ENCODE measurements at regions not wholly inside any gene's neighbourhood (a gene's known extent, or its start where the extent isn't known, plus 50 kb on each side); places are given as distances from the start of the nearest gene placed in this dataset.

DNA sequence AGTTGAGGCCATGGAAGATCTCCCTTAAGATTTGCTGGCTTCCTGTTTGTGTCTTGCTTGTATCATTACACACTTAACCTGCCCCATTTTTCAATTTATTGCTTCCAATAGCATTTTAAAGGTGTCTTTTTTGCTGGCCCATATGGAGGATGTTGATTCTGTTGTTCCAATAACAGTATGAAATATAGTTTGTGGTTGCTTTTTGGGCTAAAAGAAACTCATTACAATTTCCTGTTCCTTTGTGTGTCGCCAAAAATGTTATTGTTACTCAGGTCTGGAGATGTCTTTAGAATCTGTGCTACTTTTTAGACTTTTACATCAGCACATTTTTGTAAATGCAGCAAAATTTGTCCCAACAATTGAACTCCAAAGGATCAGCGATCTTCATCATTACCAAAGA lies 234.0 kb upstream of the ITGA4 start:
- no peak for TF ChIP-seq CTCF (IDR thresholded peaks at IDR 0.05; ENCODE audit: borderline replicate concordance, insufficient read depth, low read depth, low read length)
- H3K4me3 ChIP-seq (ENCODE audit: low read depth, low read length): no peak overlapping the region

DNA sequence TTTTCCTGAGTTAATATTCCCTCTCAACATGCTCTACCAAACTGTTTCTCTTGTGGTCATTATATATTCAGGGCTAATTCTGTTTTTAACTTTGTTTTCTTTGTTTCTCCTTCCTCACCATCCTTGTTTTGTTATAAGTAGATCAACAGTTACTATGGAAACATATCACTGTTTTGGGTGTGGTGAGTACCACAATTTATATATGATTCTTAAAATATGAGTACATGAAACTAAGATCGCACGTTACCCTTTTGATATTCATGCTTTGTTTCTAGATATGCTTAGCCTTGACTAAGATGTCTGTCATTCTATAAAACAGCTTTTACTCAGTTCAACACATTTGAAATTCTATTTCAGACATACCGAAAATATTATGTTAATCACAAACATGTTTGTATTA lies 232.3 kb upstream of the ITGA4 start:
- no peak for TF ChIP-seq CTCF (IDR thresholded peaks at IDR 0.05; ENCODE audit: borderline replicate concordance, insufficient read depth, low read depth, low read length)
- no peak overlapping the region for H3K4me3 ChIP-seq (ENCODE audit: low read depth, low read length)

DNA sequence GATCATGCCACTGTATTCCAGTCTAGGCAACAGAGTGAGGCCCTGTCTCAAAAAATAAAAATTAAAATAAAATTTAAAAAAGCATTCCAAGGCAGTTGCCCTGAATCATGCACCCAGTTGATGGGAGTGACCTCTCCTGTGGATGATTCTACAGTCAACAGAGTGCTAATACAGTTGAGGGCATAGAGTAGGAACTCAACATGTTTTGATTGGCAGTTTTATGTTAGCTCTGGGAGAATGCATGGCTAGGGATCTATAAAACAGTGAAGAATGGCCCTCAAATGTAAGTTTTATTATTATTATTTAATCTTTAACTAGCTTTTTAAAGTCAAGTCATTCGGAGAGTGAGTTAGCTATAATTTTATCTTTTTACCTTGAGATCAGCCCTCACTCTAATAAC lies 228.5 kb upstream of the ITGA4 start:
- no peak for TF ChIP-seq CTCF (IDR thresholded peaks at IDR 0.05; ENCODE audit: borderline replicate concordance, insufficient read depth, low read depth, low read length)
- no peak overlapping the region for H3K4me3 ChIP-seq (ENCODE audit: low read depth, low read length)

GRCh38 chr2:181231151-181231550 lies 226.0 kb upstream of the ITGA4 start:
- TF ChIP-seq CTCF (IDR thresholded peaks at IDR 0.05; ENCODE audit: borderline replicate concordance, insufficient read depth, low read depth, low read length): no peak
- H3K4me3 ChIP-seq (ENCODE audit: low read depth, low read length): no peak overlapping the region

- H3K4me3 ChIP-seq (ENCODE audit: low read depth, low read length): no peak overlapping the region
- no peak for TF ChIP-seq CTCF (IDR thresholded peaks at IDR 0.05; ENCODE audit: borderline replicate concordance, insufficient read depth, low read depth, low read length)
Observed at GRCh38 chr2:181231886-181232621, 225.1 kb upstream of the ITGA4 start.

DNA sequence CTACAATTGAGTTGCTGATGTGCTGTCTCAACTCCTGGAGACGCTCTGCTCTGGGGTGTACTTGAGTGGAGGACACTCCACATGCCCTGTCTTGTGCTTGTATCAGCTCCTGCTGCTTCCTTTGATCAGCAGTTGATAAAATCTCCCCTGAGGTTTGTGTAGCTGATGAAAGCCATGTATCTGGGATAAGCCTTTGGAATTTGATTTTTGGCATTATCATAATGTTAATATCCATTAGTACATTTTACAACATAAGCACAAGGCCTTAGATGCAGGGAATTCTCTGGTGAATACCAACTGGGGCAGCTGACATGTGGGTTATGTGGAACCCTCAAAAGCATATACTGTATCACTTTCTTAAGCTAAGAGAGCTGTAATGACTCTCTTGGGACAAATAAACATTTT lies 222.7 kb upstream of the ITGA4 start:
- TF ChIP-seq CTCF (IDR thresholded peaks at IDR 0.05; ENCODE audit: borderline replicate concordance, insufficient read depth, low read depth, low read length): no peak
- no peak overlapping the region for H3K4me3 ChIP-seq (ENCODE audit: low read depth, low read length)

DNA sequence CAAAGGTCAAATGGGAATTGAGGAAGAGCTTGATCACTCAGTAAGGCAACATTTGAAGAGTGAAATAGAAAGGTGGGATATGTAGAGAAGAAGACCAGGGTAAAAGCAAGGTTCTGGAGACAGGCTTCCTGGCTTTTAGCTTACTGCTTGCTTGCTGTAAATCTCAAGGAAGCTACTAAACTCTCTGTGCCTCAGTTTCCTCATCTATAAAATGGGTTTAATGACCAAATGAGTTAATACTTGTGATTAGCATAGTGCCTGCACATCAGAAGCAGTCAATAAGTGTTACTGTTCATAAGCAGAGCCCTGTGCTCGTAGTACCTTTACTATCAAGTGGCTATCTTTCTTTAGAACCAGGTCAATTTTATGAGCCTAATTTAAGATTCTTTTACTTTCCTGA lies 222.2 kb upstream of the ITGA4 start:
- no peak overlapping the region for H3K4me3 ChIP-seq (ENCODE audit: low read depth, low read length)
- TF ChIP-seq CTCF (IDR thresholded peaks at IDR 0.05; ENCODE audit: borderline replicate concordance, insufficient read depth, low read depth, low read length): no peak

Measured in GM12875 (cell line).